ENCODE measurements at regions not wholly inside any gene's neighbourhood (a gene's known extent, or its start where the extent isn't known, plus 50 kb on each side); places are given as distances from the start of the nearest gene placed in this dataset.

DNA sequence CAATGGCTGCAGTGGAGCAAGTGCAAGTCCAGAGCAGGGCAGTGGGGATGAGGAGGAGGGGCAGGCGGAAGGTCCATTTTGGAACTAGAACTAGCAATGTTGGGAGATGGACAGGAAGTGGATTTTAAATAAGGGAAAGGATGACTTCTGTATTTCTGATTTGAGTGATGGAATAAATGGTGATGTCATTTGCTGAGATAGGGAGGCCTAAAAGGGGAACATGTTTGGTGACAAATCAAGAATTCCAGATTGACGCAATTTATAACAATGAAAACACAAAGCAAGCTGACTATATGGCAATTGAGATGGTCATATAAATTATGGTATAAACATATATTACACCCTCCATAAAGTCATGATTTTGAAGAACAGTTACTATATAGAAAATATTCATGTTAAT is 209.3 kb downstream of the SS18 start:
- Mint-ChIP-seq H3K4me1 (peaks cover 16% of the 10 kb centered on the region), H3K36me3 (ENCODE audit: low read depth) (no peaks in the 10 kb centered on the region; the same call in 2 of the 3 replicates), H3K9me3 (peaks cover under 1% of the 10 kb centered on the region; the same call in 1 of the 3 replicates), H3K4me3 (no peak overlapping the region), H3K27ac (no peak overlapping the region), H3K27me3 (ENCODE audit: insufficient read depth, low read depth, poor library complexity) (peaks cover 5% of the 10 kb centered on the region)
- Histone ChIP-seq H4K20me1 (replicated peaks; ENCODE audit: insufficient read depth) (no peaks in the 10 kb centered on the region), H3K4me3 (no peak overlapping the region), H3F3A (replicated peaks; ENCODE audit: low read depth) (no peaks in the 10 kb centered on the region), H3K27ac (ENCODE audit: low read depth) (no peak overlapping the region), H3K79me2 (replicated peaks; ENCODE audit: insufficient read depth) (no peaks in the 10 kb centered on the region), H3K4me1 (ENCODE audit: insufficient read depth) (peaks cover 4% of the 10 kb centered on the region; the same call in 1 of the 2 replicates), H2AFZ (no peak overlapping the region), H3K4me2 (no peak overlapping the region), H3K27me3 (ENCODE audit: insufficient read depth) (no peaks in the 10 kb centered on the region), H3K9me2 (ENCODE audit: insufficient read depth) (no peaks in the 10 kb centered on the region; the same call in 1 of the 2 replicates), H3K36me3 (ENCODE audit: insufficient read depth) (no peaks in the 10 kb centered on the region)
- DNase-seq (ENCODE audit: low spot score) (no peak), ATAC-seq (no peak)
- no peak for TF ChIP-seq ZNF331 (CRISPR knock-in tag; IDR thresholded peaks at IDR 0.05; ENCODE audit: low read depth)
- TF ChIP-seq, protein P1, sequence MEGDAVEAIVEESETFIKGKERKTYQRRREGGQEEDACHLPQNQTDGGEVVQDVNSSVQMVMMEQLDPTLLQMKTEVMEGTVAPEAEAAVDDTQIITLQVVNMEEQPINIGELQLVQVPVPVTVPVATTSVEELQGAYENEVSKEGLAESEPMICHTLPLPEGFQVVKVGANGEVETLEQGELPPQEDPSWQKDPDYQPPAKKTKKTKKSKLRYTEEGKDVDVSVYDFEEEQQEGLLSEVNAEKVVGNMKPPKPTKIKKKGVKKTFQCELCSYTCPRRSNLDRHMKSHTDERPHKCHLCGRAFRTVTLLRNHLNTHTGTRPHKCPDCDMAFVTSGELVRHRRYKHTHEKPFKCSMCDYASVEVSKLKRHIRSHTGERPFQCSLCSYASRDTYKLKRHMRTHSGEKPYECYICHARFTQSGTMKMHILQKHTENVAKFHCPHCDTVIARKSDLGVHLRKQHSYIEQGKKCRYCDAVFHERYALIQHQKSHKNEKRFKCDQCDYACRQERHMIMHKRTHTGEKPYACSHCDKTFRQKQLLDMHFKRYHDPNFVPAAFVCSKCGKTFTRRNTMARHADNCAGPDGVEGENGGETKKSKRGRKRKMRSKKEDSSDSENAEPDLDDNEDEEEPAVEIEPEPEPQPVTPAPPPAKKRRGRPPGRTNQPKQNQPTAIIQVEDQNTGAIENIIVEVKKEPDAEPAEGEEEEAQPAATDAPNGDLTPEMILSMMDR (conservative IDR thresholded peaks at IDR 0.05; ENCODE audit: low read depth in 2 of 2) = no peak
- no peak for TF ChIP-seq EZH2 (IDR thresholded peaks at IDR 0.05; ENCODE audit: low read depth, unreplicated experiment)
- TF ChIP-seq, protein P2, sequence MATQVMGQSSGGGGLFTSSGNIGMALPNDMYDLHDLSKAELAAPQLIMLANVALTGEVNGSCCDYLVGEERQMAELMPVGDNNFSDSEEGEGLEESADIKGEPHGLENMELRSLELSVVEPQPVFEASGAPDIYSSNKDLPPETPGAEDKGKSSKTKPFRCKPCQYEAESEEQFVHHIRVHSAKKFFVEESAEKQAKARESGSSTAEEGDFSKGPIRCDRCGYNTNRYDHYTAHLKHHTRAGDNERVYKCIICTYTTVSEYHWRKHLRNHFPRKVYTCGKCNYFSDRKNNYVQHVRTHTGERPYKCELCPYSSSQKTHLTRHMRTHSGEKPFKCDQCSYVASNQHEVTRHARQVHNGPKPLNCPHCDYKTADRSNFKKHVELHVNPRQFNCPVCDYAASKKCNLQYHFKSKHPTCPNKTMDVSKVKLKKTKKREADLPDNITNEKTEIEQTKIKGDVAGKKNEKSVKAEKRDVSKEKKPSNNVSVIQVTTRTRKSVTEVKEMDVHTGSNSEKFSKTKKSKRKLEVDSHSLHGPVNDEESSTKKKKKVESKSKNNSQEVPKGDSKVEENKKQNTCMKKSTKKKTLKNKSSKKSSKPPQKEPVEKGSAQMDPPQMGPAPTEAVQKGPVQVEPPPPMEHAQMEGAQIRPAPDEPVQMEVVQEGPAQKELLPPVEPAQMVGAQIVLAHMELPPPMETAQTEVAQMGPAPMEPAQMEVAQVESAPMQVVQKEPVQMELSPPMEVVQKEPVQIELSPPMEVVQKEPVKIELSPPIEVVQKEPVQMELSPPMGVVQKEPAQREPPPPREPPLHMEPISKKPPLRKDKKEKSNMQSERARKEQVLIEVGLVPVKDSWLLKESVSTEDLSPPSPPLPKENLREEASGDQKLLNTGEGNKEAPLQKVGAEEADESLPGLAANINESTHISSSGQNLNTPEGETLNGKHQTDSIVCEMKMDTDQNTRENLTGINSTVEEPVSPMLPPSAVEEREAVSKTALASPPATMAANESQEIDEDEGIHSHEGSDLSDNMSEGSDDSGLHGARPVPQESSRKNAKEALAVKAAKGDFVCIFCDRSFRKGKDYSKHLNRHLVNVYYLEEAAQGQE (IDR thresholded peaks at IDR 0.05; ENCODE audit: unreplicated experiment) = no peak
- TF ChIP-seq, protein P3, sequence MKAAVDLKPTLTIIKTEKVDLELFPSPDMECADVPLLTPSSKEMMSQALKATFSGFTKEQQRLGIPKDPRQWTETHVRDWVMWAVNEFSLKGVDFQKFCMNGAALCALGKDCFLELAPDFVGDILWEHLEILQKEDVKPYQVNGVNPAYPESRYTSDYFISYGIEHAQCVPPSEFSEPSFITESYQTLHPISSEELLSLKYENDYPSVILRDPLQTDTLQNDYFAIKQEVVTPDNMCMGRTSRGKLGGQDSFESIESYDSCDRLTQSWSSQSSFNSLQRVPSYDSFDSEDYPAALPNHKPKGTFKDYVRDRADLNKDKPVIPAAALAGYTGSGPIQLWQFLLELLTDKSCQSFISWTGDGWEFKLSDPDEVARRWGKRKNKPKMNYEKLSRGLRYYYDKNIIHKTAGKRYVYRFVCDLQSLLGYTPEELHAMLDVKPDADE (IDR thresholded peaks at IDR 0.05) = no peak
- no peak for TF ChIP-seq JUNB (IDR thresholded peaks at IDR 0.05; ENCODE audit: unreplicated experiment)
- TF ChIP-seq ZNF462 (CRISPR knock-in tag; IDR thresholded peaks at IDR 0.05) = no peak
- no peak for TF ChIP-seq NANOG (IDR thresholded peaks at IDR 0.05; ENCODE audit: borderline replicate concordance)

Measured in GM23338 (cell line).